HL-60 (cell line): ENCODE measurements at regions not wholly inside any gene's neighbourhood (a gene's known extent, or its start where the extent isn't known, plus 50 kb on each side); places are given as distances from the start of the nearest gene placed in this dataset.

Source experiments
- POLR2AphosphoS5 ChIP-seq: IDR thresholded peaks from 2 replicates; pipeline ENCODE4 v1.6.1; 2012; ENCODE audit warnings: low read depth
- TF ChIP-seq, protein P1 (sequence below): IDR thresholded peaks from one replicate; pipeline ENCODE4 v1.5.1; 2011; ENCODE audit warnings: low read length, control low read depth, inconsistent platforms; ENCODE audit not compliant: insufficient read depth

DNA sequence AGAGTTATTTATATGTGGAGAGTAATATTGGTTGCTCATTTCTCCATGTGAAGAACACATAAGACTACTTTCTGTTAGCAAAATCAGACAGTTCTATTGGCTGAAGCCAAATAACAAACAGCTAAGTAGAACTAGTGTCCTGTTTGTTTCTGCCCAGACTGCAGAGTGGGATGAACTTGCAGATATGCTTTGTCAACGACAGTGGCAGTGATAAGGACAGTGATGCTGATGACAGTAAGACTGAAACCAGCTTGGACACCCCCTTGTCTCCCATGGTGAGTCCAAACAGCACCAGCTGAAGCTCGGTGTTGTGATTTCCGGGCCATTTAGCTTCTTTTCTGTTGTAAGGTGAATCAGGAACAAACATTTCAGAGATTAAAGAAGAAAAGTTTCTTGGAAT is 102.6 kb upstream of the IL12A start:
- TF ChIP-seq POLR2AphosphoS5: no peak
- TF ChIP-seq, protein P1, sequence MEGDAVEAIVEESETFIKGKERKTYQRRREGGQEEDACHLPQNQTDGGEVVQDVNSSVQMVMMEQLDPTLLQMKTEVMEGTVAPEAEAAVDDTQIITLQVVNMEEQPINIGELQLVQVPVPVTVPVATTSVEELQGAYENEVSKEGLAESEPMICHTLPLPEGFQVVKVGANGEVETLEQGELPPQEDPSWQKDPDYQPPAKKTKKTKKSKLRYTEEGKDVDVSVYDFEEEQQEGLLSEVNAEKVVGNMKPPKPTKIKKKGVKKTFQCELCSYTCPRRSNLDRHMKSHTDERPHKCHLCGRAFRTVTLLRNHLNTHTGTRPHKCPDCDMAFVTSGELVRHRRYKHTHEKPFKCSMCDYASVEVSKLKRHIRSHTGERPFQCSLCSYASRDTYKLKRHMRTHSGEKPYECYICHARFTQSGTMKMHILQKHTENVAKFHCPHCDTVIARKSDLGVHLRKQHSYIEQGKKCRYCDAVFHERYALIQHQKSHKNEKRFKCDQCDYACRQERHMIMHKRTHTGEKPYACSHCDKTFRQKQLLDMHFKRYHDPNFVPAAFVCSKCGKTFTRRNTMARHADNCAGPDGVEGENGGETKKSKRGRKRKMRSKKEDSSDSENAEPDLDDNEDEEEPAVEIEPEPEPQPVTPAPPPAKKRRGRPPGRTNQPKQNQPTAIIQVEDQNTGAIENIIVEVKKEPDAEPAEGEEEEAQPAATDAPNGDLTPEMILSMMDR: no peak
